Activated CD4-positive, alpha-beta T cell treated with anti-CD3 and anti-CD28 coated beads, Interleukin-2, Interleukin-6, amounts not matched to agents 100 ng/mL and 50 ng/mL, durations not matched to agents 16 hours and 8 hours (primary cell): ENCODE measurements at regions not wholly inside any gene's neighbourhood (a gene's known extent, or its start where the extent isn't known, plus 50 kb on each side); places are given as distances from the start of the nearest gene placed in this dataset.
"Not testable (repeated sequence)": the region's sequence is repeated elsewhere in the genome, so short reads cannot be mapped to it uniquely, and the experiment has no call there.

Experiments used
- DNase-seq: peaks from one replicate; pipeline ENCODE4 v3.0.0-alpha.2; 2020

- DNase-seq: peak; percentile 27
Measured at GRCh38 chr3:72625602-72626337, 222.5 kb downstream of the SHQ1 start.

GRCh38 chr3:72624656-72625055, 223.6 kb downstream of the SHQ1 start:
- no peak for DNase-seq

GRCh38 chr3:72618739-72619138, 229.5 kb downstream of the SHQ1 start:
- DNase-seq: no peak

GRCh38 chr3:72617424-72618024, 230.7 kb downstream of the SHQ1 start:
- no peak for DNase-seq

GRCh38 chr3:72615776-72616175, 232.5 kb downstream of the SHQ1 start:
- no peak for DNase-seq

- DNase-seq: no peak
Measured at GRCh38 chr3:72615182-72615581, 233.1 kb downstream of the SHQ1 start.

- DNase-seq: no peak
Measured at GRCh38 chr3:72614394-72615074, 233.7 kb downstream of the SHQ1 start.

- DNase-seq: no peak
Measured at GRCh38 chr3:72613871-72614270, 234.4 kb downstream of the SHQ1 start.

- not testable (repeated sequence) for DNase-seq
Measured at GRCh38 chr3:72609114-72609513, 239.1 kb downstream of the SHQ1 start.

GRCh38 chr3:72606005-72606800, 242.0 kb downstream of the SHQ1 start:
- DNase-seq: no peak

GRCh38 chr3:72604328-72604727, 243.9 kb downstream of the SHQ1 start:
- DNase-seq: no peak

- no peak for DNase-seq
Measured at GRCh38 chr3:72601983-72602750, 246.1 kb downstream of the SHQ1 start.

- no peak for DNase-seq
Measured at GRCh38 chr3:72601060-72601459, 247.2 kb downstream of the SHQ1 start.

- no peak for DNase-seq
Measured at GRCh38 chr3:72597756-72598195, 250.5 kb downstream of the SHQ1 start.

- DNase-seq: no peak
Measured at GRCh38 chr3:72597043-72597442, 251.2 kb downstream of the SHQ1 start.

- DNase-seq: no peak
Measured at GRCh38 chr3:72595927-72596610, 252.2 kb downstream of the SHQ1 start.

- DNase-seq: no peak
Measured at GRCh38 chr3:72595376-72595775, 252.9 kb downstream of the SHQ1 start.

GRCh38 chr3:72594615-72595215, 253.5 kb downstream of the SHQ1 start:
- no peak for DNase-seq

GRCh38 chr3:72593881-72594397, 254.3 kb downstream of the SHQ1 start:
- no peak for DNase-seq

GRCh38 chr3:72591522-72592421, 256.5 kb downstream of the SHQ1 start:
- DNase-seq: no peak
